NB4 (cell line): ENCODE measurements at regions not wholly inside any gene's neighbourhood (a gene's known extent, or its start where the extent isn't known, plus 50 kb on each side); places are given as distances from the start of the nearest gene placed in this dataset.

Source experiments
- DNase-seq: peaks from one replicate; pipeline ENCODE4 v3.0.0; 2010; ENCODE audit warnings: low read depth
- H3K4me3 ChIP-seq: one replicate; pipeline ENCODE4 v1.5.1; 2011; ENCODE audit warnings: mild to moderate bottlenecking, low read depth, low read length, moderate library complexity
- CTCF ChIP-seq: IDR thresholded peaks from one replicate; pipeline ENCODE4 v1.5.1; 2012; ENCODE audit warnings: low read depth, low read length
- MAX ChIP-seq: IDR thresholded peaks from 2 replicates; pipeline ENCODE4 v1.6.1; 2011; ENCODE audit warnings: low read depth, low read length
- MYC ChIP-seq: IDR thresholded peaks from 2 replicates; pipeline ENCODE4 v1.6.1; 2011; ENCODE audit warnings: low read depth, low read length
- POLR2A ChIP-seq: IDR thresholded peaks from 2 replicates; pipeline ENCODE4 v1.6.1; 2011; ENCODE audit warnings: mild to moderate bottlenecking; ENCODE audit not compliant: insufficient read length; ENCODE audit errors: extremely low read depth

GRCh38 chr17:15892244-15892643, 52.7 kb upstream of the ADORA2B start:
- no peak overlapping the region for H3K4me3 ChIP-seq
- TF ChIP-seq CTCF (no peak), POLR2A (no peak), MYC (no peak), MAX (no peak)
- DNase-seq: no peak

GRCh38 chr17:15892731-15893657, 51.9 kb upstream of the ADORA2B start:
- no peak overlapping the region for H3K4me3 ChIP-seq
- no peak for TF ChIP-seq CTCF
- TF ChIP-seq POLR2A: no peak
- no peak for TF ChIP-seq MYC
- TF ChIP-seq MAX: no peak
- DNase-seq: no peak

- no peak overlapping the region for H3K4me3 ChIP-seq
- DNase-seq: no peak
- TF ChIP-seq MAX (no peak), CTCF (no peak), POLR2A (no peak), MYC (no peak)
Observed at GRCh38 chr17:15893658-15894024, 51.3 kb upstream of the ADORA2B start.

GRCh38 chr17:15894258-15894657, 50.7 kb upstream of the ADORA2B start:
- peak; percentile 22 for DNase-seq
- TF ChIP-seq POLR2A: no peak
- TF ChIP-seq CTCF: no peak
- TF ChIP-seq MYC: no peak
- TF ChIP-seq MAX: no peak

GRCh38 chr17:15894913-15895658, 49.8 kb upstream of the ADORA2B start:
- H3K4me3 ChIP-seq: no peak overlapping the region
- TF ChIP-seq POLR2A (no peak), CTCF (no peak), MYC (no peak), MAX (no peak)
- no peak for DNase-seq

More at GRCh38 chr17:15894258-15894657, 50.7 kb upstream of the ADORA2B start:
- H3K4me3 ChIP-seq: no peak overlapping the region
